Suprapubic skin (tissue), 4 donors: ENCODE measurements at regions not wholly inside any gene's neighbourhood (a gene's known extent, or its start where the extent isn't known, plus 50 kb on each side); places are given as distances from the start of the nearest gene placed in this dataset.

Experiments
- CTCF ChIP-seq, 2 donors: fragments of 200-600 bp in 1 of 2; fragments of 450-650 bp in 1 of 2; sonication (generic) in 1 of 2; IDR thresholded peaks; one replicate each; pipeline ENCODE4 v1.5.1; 2016 to 2019; ENCODE audit warnings: antibody characterized with exemption in 2 of 2, mild to moderate bottlenecking in 1 of 2, moderate library complexity in 1 of 2
- EP300 ChIP-seq: sonication (generic); formaldehyde crosslinking; IDR thresholded peaks from one replicate; pipeline ENCODE4 v1.6.1; 2017; ENCODE audit warnings: antibody characterized with exemption
- POLR2A ChIP-seq, 2 donors: fragments of 450-650 bp; IDR thresholded peaks; one replicate each; pipeline ENCODE4 v1.6.1; 2017; ENCODE audit warnings: antibody characterized with exemption in 2 of 2, mild to moderate bottlenecking in 2 of 2, moderate library complexity in 2 of 2
- POLR2AphosphoS5 ChIP-seq, 3 donors: sonication (generic); formaldehyde crosslinking; IDR thresholded peaks; one replicate each; pipeline ENCODE4 v1.6.1; 2017; ENCODE audit warnings: antibody characterized with exemption in 3 of 3

- TF ChIP-seq CTCF (IDR thresholded peaks at IDR 0.05) (no peak), POLR2A (IDR thresholded peaks at IDR 0.05) (no peak), POLR2AphosphoS5 (IDR thresholded peaks at IDR 0.05) (no peak), EP300 (no peak)
Observed at GRCh38 chr20:12699374-12700228, 309.2 kb upstream of the SPTLC3 start.
